Activated naive CD4-positive, alpha-beta T cell treated with anti-CD3 and anti-CD28 coated beads, Interleukin-2, amount 10 ng/mL, durations not matched to agents 7 days and 5 days (primary cell): ENCODE measurements at regions not wholly inside any gene's neighbourhood (a gene's known extent, or its start where the extent isn't known, plus 50 kb on each side); places are given as distances from the start of the nearest gene placed in this dataset.

Experiments used
- CTCF ChIA-PET: fragments of 350-600 bp; sonication (Branson Sonifier 250); formaldehyde crosslinking; loops from one replicate; lab custom pipeline; 2021; ENCODE audit warnings: antibody characterized with exemption; lab: Charles Lee
- DNase-seq: peaks from one replicate; pipeline ENCODE4 v3.0.0-alpha.2; 2020
- H3K27ac Mint-ChIP-seq: one replicate; pipeline ENCODE4 v1.8.0; 2021; ENCODE audit warnings: mild to moderate bottlenecking, moderate library complexity, mixed read lengths
- H3K27me3 Mint-ChIP-seq: one replicate; pipeline ENCODE4 v1.8.0; 2021; ENCODE audit warnings: mild to moderate bottlenecking, mixed read lengths
- H3K36me3 Mint-ChIP-seq: one replicate; pipeline ENCODE4 v1.8.0; 2021; ENCODE audit warnings: mixed read lengths
- H3K4me1 Mint-ChIP-seq: one replicate; pipeline ENCODE4 v1.8.0; 2021; ENCODE audit warnings: mixed read lengths
- H3K4me3 Mint-ChIP-seq: one replicate; pipeline ENCODE4 v1.8.0; 2021; ENCODE audit warnings: mild to moderate bottlenecking, moderate library complexity, mixed read lengths
- H3K9me3 Mint-ChIP-seq: one replicate; pipeline ENCODE4 v1.8.0; 2021; ENCODE audit warnings: mixed read lengths

DNA sequence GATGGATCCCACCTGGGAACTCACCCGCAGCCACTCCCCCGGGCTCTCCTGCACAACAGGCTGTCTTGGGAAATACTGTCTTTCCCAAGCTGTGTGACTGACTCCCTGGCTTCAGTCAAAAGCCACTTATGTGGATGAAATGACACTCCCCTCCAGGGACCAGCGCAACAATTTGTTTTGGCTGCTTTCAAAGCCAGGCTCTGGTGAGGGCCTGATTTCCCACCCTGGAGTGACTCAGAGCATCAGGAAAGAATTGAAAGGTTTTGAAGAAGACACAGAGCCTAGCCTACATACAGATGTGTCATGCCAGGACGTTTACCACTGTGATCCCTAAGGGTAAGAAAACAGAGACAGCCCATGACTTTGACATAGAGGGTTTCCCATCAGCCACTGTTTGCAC is 550.5 kb downstream of the MIAT start:
- no peak for DNase-seq
- Mint-ChIP-seq H3K9me3 (no peaks in the 10 kb centered on the region), H3K36me3 (no peaks in the 10 kb centered on the region), H3K27ac (no peak overlapping the region), H3K27me3 (peaks cover 16% of the 10 kb centered on the region), H3K4me3 (no peak overlapping the region), H3K4me1 (no peaks in the 10 kb centered on the region)
- CTCF ChIA-PET = no interaction called here

GRCh38 chr22:27210111-27210730 is 552.8 kb downstream of the MIAT start:
- Mint-ChIP-seq H3K4me3 (no peak overlapping the region), H3K4me1 (no peaks in the 10 kb centered on the region), H3K27me3 (peaks cover 17% of the 10 kb centered on the region), H3K27ac (peak overlapping the region; percentile 37), H3K9me3 (no peaks in the 10 kb centered on the region), H3K36me3 (no peaks in the 10 kb centered on the region)
- CTCF ChIA-PET = no interaction called here
- DNase-seq = no peak

DNA sequence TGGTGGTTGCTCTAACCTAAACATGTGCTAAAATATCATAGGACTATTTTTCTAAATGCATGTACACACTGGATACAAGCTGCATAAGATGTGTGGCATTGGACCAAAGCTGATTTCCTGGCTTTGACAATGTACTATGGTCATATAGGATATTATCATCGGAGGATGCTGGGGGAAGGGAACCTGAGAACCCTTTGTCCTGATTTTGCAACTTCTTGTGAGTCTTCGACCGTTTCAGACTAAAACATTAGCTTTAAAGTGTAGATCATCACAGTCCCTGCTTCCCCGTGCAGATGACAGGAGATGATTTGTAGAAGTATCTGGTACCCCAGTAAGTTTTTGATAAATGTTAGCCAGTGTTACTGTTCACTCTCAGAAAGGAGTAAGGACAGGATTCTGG is 554.7 kb downstream of the MIAT start:
- H3K4me1 Mint-ChIP-seq = no peaks in the 10 kb centered on the region
- no peak overlapping the region for H3K4me3 Mint-ChIP-seq
- H3K9me3 Mint-ChIP-seq = no peaks in the 10 kb centered on the region
- DNase-seq = no peak
- H3K27ac Mint-ChIP-seq = no peak overlapping the region
- no peaks in the 10 kb centered on the region for H3K36me3 Mint-ChIP-seq
- peaks cover 17% of the 10 kb centered on the region for H3K27me3 Mint-ChIP-seq
- CTCF ChIA-PET = no interaction called here

GRCh38 chr22:27212617-27213177 is 555.3 kb downstream of the MIAT start:
- CTCF ChIA-PET = no interaction called here
- Mint-ChIP-seq H3K9me3 (no peaks in the 10 kb centered on the region), H3K4me3 (no peak overlapping the region), H3K27ac (no peak overlapping the region), H3K4me1 (no peaks in the 10 kb centered on the region), H3K27me3 (peaks cover 17% of the 10 kb centered on the region), H3K36me3 (no peaks in the 10 kb centered on the region)
- no peak for DNase-seq

DNA sequence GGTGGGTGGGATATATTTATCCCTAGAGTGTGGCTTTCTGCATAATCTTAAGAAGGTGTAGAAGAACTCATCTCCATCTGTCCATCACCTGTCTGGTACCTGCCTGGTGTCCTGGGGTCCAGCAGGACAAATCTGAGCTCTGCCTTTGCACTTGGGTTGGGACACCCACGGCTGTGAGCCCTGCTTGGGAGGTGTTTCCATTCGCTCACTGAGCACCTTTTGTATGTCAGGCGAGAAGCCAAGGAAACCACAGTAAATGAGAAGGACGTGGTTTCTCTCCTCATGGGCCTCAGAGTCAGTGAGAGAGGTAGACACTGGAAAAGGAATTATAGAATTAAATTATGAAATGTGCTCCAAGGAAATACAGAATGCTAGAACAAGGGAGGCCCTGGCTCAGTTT is 555.9 kb downstream of the MIAT start:
- no peaks in the 10 kb centered on the region for H3K4me1 Mint-ChIP-seq
- CTCF ChIA-PET = no interaction called here
- no peaks in the 10 kb centered on the region for H3K9me3 Mint-ChIP-seq
- H3K36me3 Mint-ChIP-seq = no peaks in the 10 kb centered on the region
- peaks cover 17% of the 10 kb centered on the region for H3K27me3 Mint-ChIP-seq
- H3K4me3 Mint-ChIP-seq = no peak overlapping the region
- no peak for DNase-seq
- no peak overlapping the region for H3K27ac Mint-ChIP-seq

GRCh38 chr22:27213766-27214581 is 556.6 kb downstream of the MIAT start:
- no peaks in the 10 kb centered on the region for H3K9me3 Mint-ChIP-seq
- DNase-seq = no peak

DNA sequence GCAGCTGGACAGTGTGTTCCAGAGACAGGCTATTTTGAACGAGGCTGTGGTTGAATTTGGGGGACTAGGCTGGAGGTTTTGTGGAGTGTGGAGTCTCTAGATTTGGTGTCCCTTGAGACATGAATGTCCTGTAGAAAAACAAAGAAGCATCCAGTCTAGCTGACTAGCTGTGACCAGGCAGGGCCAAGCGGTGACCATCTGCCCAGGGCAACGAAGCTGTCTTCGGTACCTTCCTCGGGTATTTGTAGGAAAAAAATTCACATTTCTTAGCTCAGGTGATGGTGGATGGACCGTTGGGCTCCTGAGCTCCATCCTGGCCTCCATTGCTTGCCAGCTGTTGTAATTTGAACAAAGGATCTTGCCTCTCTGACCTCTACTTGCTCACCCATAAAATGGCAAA is 557.3 kb downstream of the MIAT start:
- H3K36me3 Mint-ChIP-seq = no peaks in the 10 kb centered on the region
- CTCF ChIA-PET = no interaction called here
- H3K27ac Mint-ChIP-seq = no peak overlapping the region
- H3K9me3 Mint-ChIP-seq = no peaks in the 10 kb centered on the region
- no peaks in the 10 kb centered on the region for H3K4me1 Mint-ChIP-seq
- H3K27me3 Mint-ChIP-seq = peaks cover 17% of the 10 kb centered on the region
- no peak overlapping the region for H3K4me3 Mint-ChIP-seq
- DNase-seq = no peak

More at GRCh38 chr22:27213766-27214581, 556.6 kb downstream of the MIAT start:
- CTCF ChIA-PET = no interaction called here
- Mint-ChIP-seq H3K36me3 (no peaks in the 10 kb centered on the region), H3K4me3 (no peak overlapping the region), H3K27ac (no peak overlapping the region), H3K4me1 (no peaks in the 10 kb centered on the region), H3K27me3 (peaks cover 17% of the 10 kb centered on the region)

DNA sequence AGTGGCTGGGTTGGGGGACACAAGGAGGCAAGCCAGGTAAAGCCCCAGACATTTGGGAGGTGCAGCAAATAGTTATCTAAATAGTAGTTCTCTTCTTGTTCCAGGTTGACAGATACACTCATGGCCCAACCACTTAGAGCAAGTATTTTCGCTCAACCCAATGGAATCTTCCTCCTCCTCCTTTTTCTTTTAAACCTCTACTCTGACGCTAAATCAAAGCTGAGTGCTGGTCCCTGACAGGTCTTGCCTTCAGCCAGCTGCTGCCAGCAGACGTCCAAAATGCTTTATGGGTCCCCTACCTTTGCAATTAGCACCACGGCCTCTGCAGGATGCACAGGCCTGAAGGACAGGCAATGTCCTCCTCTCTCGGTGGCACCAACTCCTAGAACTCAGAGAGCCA is 558.5 kb downstream of the MIAT start:
- Mint-ChIP-seq H3K27me3 (peaks cover 10% of the 10 kb centered on the region), H3K27ac (no peak overlapping the region)
- CTCF ChIA-PET = no interaction called here

GRCh38 chr22:27216444-27216843 is 559.1 kb downstream of the MIAT start:
- Mint-ChIP-seq H3K27me3 (peaks cover 6% of the 10 kb centered on the region), H3K4me1 (no peaks in the 10 kb centered on the region)
- CTCF ChIA-PET = no interaction called here

More for the DNA sequence above, 558.5 kb downstream of the MIAT start:
- no peak overlapping the region for H3K4me3 Mint-ChIP-seq
- no peaks in the 10 kb centered on the region for H3K9me3 Mint-ChIP-seq
- no peak for DNase-seq
- no peaks in the 10 kb centered on the region for H3K36me3 Mint-ChIP-seq
- H3K4me1 Mint-ChIP-seq = no peaks in the 10 kb centered on the region

DNA sequence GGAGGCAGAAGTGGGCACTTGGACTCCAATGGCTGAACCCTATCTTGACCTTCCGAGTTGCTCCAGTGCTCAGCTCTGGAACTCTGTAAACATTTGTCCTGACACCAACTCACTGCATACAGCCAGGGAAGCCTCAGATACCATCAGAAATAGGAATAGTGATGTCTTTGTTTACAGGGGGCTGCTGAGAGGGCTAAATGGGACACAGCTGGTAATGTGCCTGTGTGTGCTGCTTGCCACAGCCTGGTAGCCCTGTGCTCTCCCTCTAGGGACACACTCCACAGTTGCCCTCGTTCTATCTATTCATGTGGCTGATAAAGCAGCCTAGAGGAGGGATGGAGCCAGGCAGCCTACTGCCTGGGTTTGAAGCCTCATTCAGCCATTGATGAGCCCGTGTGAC is 559.8 kb downstream of the MIAT start:
- H3K27me3 Mint-ChIP-seq = peaks cover 6% of the 10 kb centered on the region
- H3K9me3 Mint-ChIP-seq = no peaks in the 10 kb centered on the region
- H3K27ac Mint-ChIP-seq = no peak overlapping the region
- CTCF ChIA-PET = no interaction called here
- no peaks in the 10 kb centered on the region for H3K4me1 Mint-ChIP-seq
- no peak for DNase-seq
- no peak overlapping the region for H3K4me3 Mint-ChIP-seq
- no peaks in the 10 kb centered on the region for H3K36me3 Mint-ChIP-seq

More at GRCh38 chr22:27216444-27216843, 559.1 kb downstream of the MIAT start:
- Mint-ChIP-seq H3K9me3 (no peaks in the 10 kb centered on the region), H3K4me3 (no peak overlapping the region), H3K27ac (no peak overlapping the region), H3K36me3 (no peaks in the 10 kb centered on the region)
- no peak for DNase-seq

- DNase-seq = no peak
- H3K36me3 Mint-ChIP-seq = no peaks in the 10 kb centered on the region
- H3K9me3 Mint-ChIP-seq = no peaks in the 10 kb centered on the region
- H3K4me1 Mint-ChIP-seq = no peaks in the 10 kb centered on the region
- no peak overlapping the region for H3K4me3 Mint-ChIP-seq
- no peak overlapping the region for H3K27ac Mint-ChIP-seq
- CTCF ChIA-PET = no interaction called here
- no peaks in the 10 kb centered on the region for H3K27me3 Mint-ChIP-seq
Observed at GRCh38 chr22:27218012-27218920, 560.9 kb downstream of the MIAT start.

DNA sequence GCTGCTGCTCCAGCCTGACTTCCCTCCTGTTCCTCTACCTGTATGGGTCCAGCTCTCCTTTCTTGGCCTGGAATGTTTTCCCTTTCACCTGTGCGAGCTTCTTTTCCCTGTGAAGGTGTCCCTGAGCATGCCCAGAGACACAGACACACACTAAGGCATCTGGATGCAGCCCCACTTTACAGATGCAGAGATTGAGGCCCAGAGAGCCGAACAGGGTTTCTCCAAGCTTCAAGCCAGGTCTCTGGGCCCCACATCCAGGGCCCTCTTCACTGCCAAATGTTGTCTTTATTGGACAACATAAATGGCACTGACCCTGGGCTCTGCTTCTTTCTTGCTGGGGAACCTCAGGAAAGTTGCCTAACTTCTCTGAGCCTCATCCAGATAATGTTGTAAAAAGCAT is 561.6 kb downstream of the MIAT start:
- Mint-ChIP-seq H3K4me3 (no peak overlapping the region), H3K9me3 (no peaks in the 10 kb centered on the region), H3K4me1 (no peaks in the 10 kb centered on the region), H3K36me3 (no peaks in the 10 kb centered on the region), H3K27ac (no peak overlapping the region), H3K27me3 (no peaks in the 10 kb centered on the region)
- CTCF ChIA-PET = no interaction called here
- no peak for DNase-seq

DNA sequence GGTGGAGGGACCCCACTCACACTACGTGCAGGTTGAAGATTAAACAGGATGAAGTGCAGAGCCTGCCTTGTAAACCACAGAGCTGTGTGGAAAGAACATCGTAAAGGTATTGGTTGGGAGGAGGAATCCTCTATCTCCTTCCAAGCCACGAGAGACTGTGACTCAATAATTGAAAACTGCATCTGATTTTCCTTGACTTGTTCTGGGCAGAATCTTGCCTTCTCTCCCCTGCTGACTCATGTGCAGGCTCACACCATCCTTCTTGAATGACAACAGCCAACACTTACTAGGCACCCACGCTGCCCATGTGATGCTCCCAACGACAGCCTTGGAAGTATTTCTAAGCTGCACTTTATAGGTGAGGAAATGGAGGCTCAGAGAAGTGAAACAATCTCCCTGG is 563.0 kb downstream of the MIAT start:
- Mint-ChIP-seq H3K27me3 (no peaks in the 10 kb centered on the region), H3K9me3 (no peaks in the 10 kb centered on the region), H3K36me3 (no peaks in the 10 kb centered on the region), H3K4me3 (no peak overlapping the region), H3K27ac (no peak overlapping the region), H3K4me1 (no peaks in the 10 kb centered on the region)
- CTCF ChIA-PET = no interaction called here
- DNase-seq = no peak

DNA sequence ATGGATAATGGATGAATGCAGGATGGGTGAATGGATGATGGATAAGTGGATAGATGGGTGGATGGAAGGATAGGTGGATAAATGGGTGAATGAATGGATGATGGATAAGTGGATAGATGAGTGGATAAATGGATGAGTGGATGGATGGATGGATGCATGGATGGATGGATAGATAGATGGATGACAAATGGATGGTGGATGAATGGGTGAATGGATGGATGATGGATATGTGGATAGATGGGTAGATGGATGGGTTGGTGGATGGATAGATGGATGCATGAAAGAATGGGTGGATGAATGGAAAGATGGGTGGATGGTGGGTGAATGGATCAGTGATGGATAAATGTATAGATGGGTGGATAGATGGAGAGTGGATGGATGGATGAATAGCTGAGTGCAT is 564.8 kb downstream of the MIAT start:
- H3K4me1 Mint-ChIP-seq = no peaks in the 10 kb centered on the region
- CTCF ChIA-PET = no interaction called here

More for the DNA sequence above, 564.8 kb downstream of the MIAT start:
- Mint-ChIP-seq H3K27me3 (no peaks in the 10 kb centered on the region), H3K36me3 (no peaks in the 10 kb centered on the region), H3K9me3 (no peaks in the 10 kb centered on the region), H3K27ac (no peak overlapping the region), H3K4me3 (no peak overlapping the region)
- DNase-seq = no peak
